ENCODE measurements at regions not wholly inside any gene's neighbourhood (a gene's known extent, or its start where the extent isn't known, plus 50 kb on each side); places are given as distances from the start of the nearest gene placed in this dataset.

GRCh38 chr13:26456650-26457049 lies 100.8 kb upstream of the WASF3 start:
- no peak for DNase-seq (ENCODE audit: low read depth in 1 of 2, low spot score in 1 of 2)

- no peak for DNase-seq (ENCODE audit: low read depth in 1 of 2, low spot score in 1 of 2)
These were observed 100.3 kb upstream of the WASF3 start for GRCh38 chr13:26457212-26457611.

- no peak for DNase-seq (ENCODE audit: low read depth in 1 of 2, low spot score in 1 of 2)
These were observed 99.2 kb upstream of the WASF3 start for GRCh38 chr13:26458196-26458749.

GRCh38 chr13:26459276-26460131 lies 98.0 kb upstream of the WASF3 start:
- no peak for DNase-seq (ENCODE audit: low read depth in 1 of 2, low spot score in 1 of 2)

- DNase-seq (ENCODE audit: low read depth in 1 of 2, low spot score in 1 of 2): no peak
These were observed 96.8 kb upstream of the WASF3 start for GRCh38 chr13:26460648-26461047.

GRCh38 chr13:26463296-26463695 lies 94.2 kb upstream of the WASF3 start:
- no peak for DNase-seq (ENCODE audit: low read depth in 1 of 2, low spot score in 1 of 2)

GRCh38 chr13:26463848-26464247 lies 93.6 kb upstream of the WASF3 start:
- DNase-seq (ENCODE audit: low read depth in 1 of 2, low spot score in 1 of 2): no peak

- no peak for DNase-seq (ENCODE audit: low read depth in 1 of 2, low spot score in 1 of 2)
These were observed 92.0 kb upstream of the WASF3 start for GRCh38 chr13:26465514-26465913.

- no peak for DNase-seq (ENCODE audit: low read depth in 1 of 2, low spot score in 1 of 2)
These were observed 91.5 kb upstream of the WASF3 start for GRCh38 chr13:26465954-26466353.

- no peak for DNase-seq (ENCODE audit: low read depth in 1 of 2, low spot score in 1 of 2)
These were observed 89.2 kb upstream of the WASF3 start for GRCh38 chr13:26468265-26468801.

- no peak for DNase-seq (ENCODE audit: low read depth in 1 of 2, low spot score in 1 of 2)
These were observed 87.9 kb upstream of the WASF3 start for GRCh38 chr13:26469602-26470001.

GRCh38 chr13:26471807-26472206 lies 85.7 kb upstream of the WASF3 start:
- no peak for DNase-seq (ENCODE audit: low read depth in 1 of 2, low spot score in 1 of 2)

- DNase-seq (ENCODE audit: low read depth in 1 of 2, low spot score in 1 of 2): no peak
These were observed 83.8 kb upstream of the WASF3 start for GRCh38 chr13:26473571-26474230.

- no peak for DNase-seq (ENCODE audit: low read depth in 1 of 2, low spot score in 1 of 2)
These were observed 83.2 kb upstream of the WASF3 start for GRCh38 chr13:26474286-26474685.

- no peak for DNase-seq (ENCODE audit: low read depth in 1 of 2, low spot score in 1 of 2)
These were observed 82.0 kb upstream of the WASF3 start for GRCh38 chr13:26475176-26476110.

GRCh38 chr13:26476111-26476781 lies 81.2 kb upstream of the WASF3 start:
- no peak for DNase-seq (ENCODE audit: low read depth in 1 of 2, low spot score in 1 of 2)

- no peak for DNase-seq (ENCODE audit: low read depth in 1 of 2, low spot score in 1 of 2)
These were observed 80.7 kb upstream of the WASF3 start for GRCh38 chr13:26476782-26477142.

- no peak for DNase-seq (ENCODE audit: low read depth in 1 of 2, low spot score in 1 of 2)
These were observed 79.8 kb upstream of the WASF3 start for GRCh38 chr13:26477681-26478080.

- DNase-seq (ENCODE audit: low read depth in 1 of 2, low spot score in 1 of 2): no peak
These were observed 77.1 kb upstream of the WASF3 start for GRCh38 chr13:26480246-26480855.

Data from stimulated activated CD4-positive, alpha-beta T cell treated with anti-CD3 and anti-CD28 coated beads, Interleukin-15, amount 100 ng/mL, for 1 hour (primary cell).